Mesenchymal stem cell (in vitro differentiated cells and primary cell): ENCODE measurements at regions not wholly inside any gene's neighbourhood (a gene's known extent, or its start where the extent isn't known, plus 50 kb on each side); places are given as distances from the start of the nearest gene placed in this dataset.
A peak's percentile ranks its signal among the peaks of the same experiment; 100 is the strongest.

Experiments used
- DNase-seq: peaks from one replicate; pipeline ENCODE4 v3.0.0-alpha.2; 2013
- H2AFZ ChIP-seq: one replicate; pipeline ENCODE4 v1.6.1; 2013; ENCODE audit warnings: low read depth, mild to moderate bottlenecking, control low read depth, inconsistent platforms, low read length, moderate library complexity
- H2AK5ac ChIP-seq: 2 replicates; pipeline ENCODE4 v1.6.1; 2013; ENCODE audit warnings: low read length, moderate library complexity, mild to moderate bottlenecking, inconsistent platforms; ENCODE audit not compliant: severe bottlenecking
- H2BK120ac ChIP-seq: one replicate; pipeline ENCODE4 v1.6.1; 2013; ENCODE audit warnings: low read depth, mild to moderate bottlenecking, inconsistent platforms, low read length, moderate library complexity
- H2BK12ac ChIP-seq, 2 experiments: one replicate each; pipeline ENCODE4 v1.6.1; 2013; ENCODE audit warnings: inconsistent platforms in 2 of 2, low read length in 2 of 2, mild to moderate bottlenecking in 2 of 2, moderate library complexity in 2 of 2, control low read depth in 1 of 2
- H2BK15ac ChIP-seq: one replicate; pipeline ENCODE4 v1.6.1; 2013; ENCODE audit warnings: mild to moderate bottlenecking, low read depth, inconsistent platforms; ENCODE audit not compliant: poor library complexity, severe bottlenecking
- H2BK5ac ChIP-seq: 2 replicates; pipeline ENCODE4 v1.6.1; 2013; ENCODE audit warnings: low read depth, mild to moderate bottlenecking, low read length, control low read depth, inconsistent platforms; ENCODE audit not compliant: poor library complexity, severe bottlenecking
- H3K14ac ChIP-seq, 2 experiments: one replicate each; pipeline ENCODE4 v1.6.1; 2013; ENCODE audit warnings: inconsistent platforms in 2 of 2, low read length in 2 of 2, control low read depth in 1 of 2, mild to moderate bottlenecking in 1 of 2, moderate library complexity in 1 of 2
- H3K18ac ChIP-seq, 2 experiments: one replicate each; pipeline ENCODE4 v1.6.1; 2013; ENCODE audit warnings: inconsistent platforms in 2 of 2, low read length in 2 of 2, control low read depth in 1 of 2, low read depth in 1 of 2, mild to moderate bottlenecking in 1 of 2
- H3K23ac ChIP-seq, 2 experiments: one replicate each; pipeline ENCODE4 v1.6.1; 2013; ENCODE audit warnings: inconsistent platforms in 2 of 2, low read length in 2 of 2, mild to moderate bottlenecking in 2 of 2, moderate library complexity in 2 of 2, control low read depth in 1 of 2
- H3K27ac ChIP-seq: 2 replicates; pipeline ENCODE4 v1.5.1; 2013; ENCODE audit warnings: mild to moderate bottlenecking, moderate library complexity, low read length, control low read depth, inconsistent platforms; ENCODE audit not compliant: poor library complexity, severe bottlenecking
- H3K27me3 ChIP-seq, 2 experiments: 2 replicates each; pipeline versions ENCODE4 v1.6.1 to v1.7.0; 2013; ENCODE audit warnings: low read length in 2 of 2, mild to moderate bottlenecking in 2 of 2, moderate library complexity in 2 of 2, control low read depth in 1 of 2, inconsistent platforms in 1 of 2; ENCODE audit not compliant: control insufficient read depth in 1 of 2, insufficient read depth in 1 of 2
- H3K36me3 ChIP-seq, 2 experiments: 2 replicates each; pipeline versions ENCODE4 v1.6.1 to v1.7.0; 2013; ENCODE audit warnings: low read length in 2 of 2, control low read depth in 1 of 2, inconsistent platforms in 1 of 2, low read depth in 1 of 2, mild to moderate bottlenecking in 1 of 2; ENCODE audit not compliant: insufficient read depth in 2 of 2, control insufficient read depth in 1 of 2
- H3K4ac ChIP-seq, 2 experiments: one replicate each; pipeline ENCODE4 v1.6.1; 2013; ENCODE audit warnings: inconsistent platforms in 2 of 2, low read length in 2 of 2, mild to moderate bottlenecking in 2 of 2, moderate library complexity in 2 of 2, control low read depth in 1 of 2, low read depth in 1 of 2
- H3K4me1 ChIP-seq: 2 replicates; pipeline ENCODE4 v1.6.1; 2013; ENCODE audit warnings: low read depth, low read length, control low read depth; ENCODE audit not compliant: control insufficient read depth, insufficient read depth
- H3K4me2 ChIP-seq: 2 replicates; pipeline ENCODE4 v1.6.1; 2013; ENCODE audit warnings: low read length, mild to moderate bottlenecking, inconsistent platforms; ENCODE audit not compliant: poor library complexity, severe bottlenecking
- H3K4me3 ChIP-seq, 2 experiments: 2 replicates each; pipeline versions ENCODE4 v1.5.1 to v1.7.0; 2013; ENCODE audit warnings: low read length in 2 of 2, mild to moderate bottlenecking in 2 of 2, control low read depth in 1 of 2, low read depth in 1 of 2; ENCODE audit not compliant: insufficient read depth in 1 of 2
- H3K79me1 ChIP-seq: replicated peaks from 2 replicates; pipeline ENCODE4 v1.6.1; 2013; ENCODE audit warnings: mild to moderate bottlenecking, control low read depth, low read length, inconsistent platforms; ENCODE audit not compliant: poor library complexity, severe bottlenecking
- H3K9ac ChIP-seq: 2 replicates; pipeline ENCODE4 v1.7.0; 2013; ENCODE audit warnings: mild to moderate bottlenecking, low read length, moderate library complexity
- H3K9me3 ChIP-seq: 2 replicates; pipeline ENCODE4 v1.7.0; 2013; ENCODE audit warnings: mild to moderate bottlenecking, low read length; ENCODE audit not compliant: control insufficient read depth
- H4K8ac ChIP-seq: one replicate; pipeline ENCODE4 v1.6.1; 2013; ENCODE audit warnings: inconsistent platforms, mild to moderate bottlenecking, low read length, moderate library complexity
- H4K91ac ChIP-seq: one replicate; pipeline ENCODE4 v1.6.1; 2013; ENCODE audit warnings: mild to moderate bottlenecking, low read length, inconsistent platforms
- WGBS: methylation state at CpG from one replicate; pipeline ENCODE4 v1.1.7; 2013; ENCODE audit warnings: mixed read lengths; 5-methylcytosine and 5-hydroxymethylcytosine counted together

GRCh38 chr10:20608503-20608902 lies 288.6 kb downstream of the NEBL start:
- Histone ChIP-seq H2BK15ac (no peak overlapping the region), H3K9ac (no peak overlapping the region), H3K4me3 (no peak overlapping the region), H2AK5ac (no peak overlapping the region), H4K91ac (no peak overlapping the region), H3K4me2 (no peak overlapping the region), H3K36me3 (no peaks in the 10 kb centered on the region), H3K79me1 (no peaks in the 10 kb centered on the region), H2BK5ac (no peak overlapping the region), H3K9me3 (peaks cover 16% of the 10 kb centered on the region), H2AFZ (no peak overlapping the region), H3K4me1 (no peaks in the 10 kb centered on the region), H2BK12ac (no peak overlapping the region), H3K23ac (no peak overlapping the region), H3K4ac (no peak overlapping the region), H3K14ac (peak overlapping the region in 1 of 2 experiments; percentile 7), H3K27me3 (no peaks in the 10 kb centered on the region), H3K27ac (no peak overlapping the region), H2BK120ac (no peak overlapping the region), H4K8ac (no peak overlapping the region), H3K18ac (no peak overlapping the region)
- no peak for DNase-seq

- Histone ChIP-seq H3K27ac (no peak overlapping the region), H3K27me3 (no peaks in the 10 kb centered on the region), H3K4me3 (no peak overlapping the region), H3K14ac (no peak overlapping the region), H3K79me1 (no peaks in the 10 kb centered on the region), H3K18ac (no peak overlapping the region), H3K4ac (no peak overlapping the region), H3K4me1 (no peaks in the 10 kb centered on the region), H3K9me3 (peaks cover 12% of the 10 kb centered on the region), H3K23ac (no peak overlapping the region), H2BK15ac (no peak overlapping the region), H2AFZ (no peak overlapping the region), H2BK12ac (no peak overlapping the region), H2BK120ac (no peak overlapping the region), H2AK5ac (no peak overlapping the region), H3K9ac (no peak overlapping the region), H2BK5ac (no peak overlapping the region), H4K8ac (no peak overlapping the region), H3K4me2 (no peak overlapping the region), H4K91ac (no peak overlapping the region), H3K36me3 (no peaks in the 10 kb centered on the region)
- 100% methylated on average over 5 of the region's 5 CpGs for WGBS
- no peak for DNase-seq
These were observed 290.1 kb downstream of the NEBL start for GRCh38 chr10:20606985-20607384.

GRCh38 chr10:20601941-20602461 lies 295.1 kb downstream of the NEBL start:
- peaks cover 2% of the 10 kb centered on the region for H3K4me1 ChIP-seq
- H4K8ac ChIP-seq, result no peak overlapping the region
- no peak overlapping the region for H2BK120ac ChIP-seq
- H2BK5ac ChIP-seq, result no peak overlapping the region
- H3K14ac ChIP-seq, result no peak overlapping the region
- no peak overlapping the region for H3K18ac ChIP-seq
- H3K79me1 ChIP-seq, result no peaks in the 10 kb centered on the region
- H3K27me3 ChIP-seq, result no peaks in the 10 kb centered on the region
- WGBS, result no CpG with 5 or more reads among the region's 1 CpG
- no peak overlapping the region for H4K91ac ChIP-seq
- no peak overlapping the region for H2BK12ac ChIP-seq
- H2AK5ac ChIP-seq, result no peak overlapping the region
- no peak overlapping the region for H3K23ac ChIP-seq
- no peak overlapping the region for H2BK15ac ChIP-seq
- H3K9me3 ChIP-seq, result no peaks in the 10 kb centered on the region
- H3K4me3 ChIP-seq, result no peak overlapping the region
- H3K36me3 ChIP-seq, result no peaks in the 10 kb centered on the region
- DNase-seq, result no peak
- no peak overlapping the region for H3K4ac ChIP-seq
- H2AFZ ChIP-seq, result no peak overlapping the region
- H3K9ac ChIP-seq, result no peak overlapping the region
- H3K4me2 ChIP-seq, result no peak overlapping the region
- no peak overlapping the region for H3K27ac ChIP-seq

DNA sequence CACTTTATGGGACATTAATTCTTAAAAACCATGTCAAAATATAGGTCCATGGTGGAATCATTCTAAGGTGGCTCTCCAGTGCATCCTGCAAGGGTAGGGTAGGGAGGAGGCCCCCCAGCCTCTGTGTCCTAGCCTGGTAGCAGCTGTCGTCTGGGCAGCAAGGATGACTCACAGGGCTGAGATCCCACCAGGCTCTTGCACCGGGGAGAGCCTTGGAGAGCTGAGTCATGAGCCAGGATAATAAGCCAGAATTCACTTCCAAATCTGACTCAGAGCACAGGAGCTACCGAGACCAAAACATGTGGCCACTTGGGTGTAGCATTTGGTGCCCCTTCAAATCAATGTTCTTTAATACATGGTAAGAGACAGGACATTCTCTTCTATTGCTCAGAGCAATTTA lies 298.5 kb downstream of the NEBL start:
- H3K23ac ChIP-seq, result no peak overlapping the region

More for the DNA sequence above, 298.5 kb downstream of the NEBL start:
- Histone ChIP-seq H3K9me3 (no peaks in the 10 kb centered on the region), H3K14ac (no peak overlapping the region), H3K9ac (no peak overlapping the region), H2BK120ac (no peak overlapping the region), H2BK5ac (no peak overlapping the region), H3K4me3 (no peak overlapping the region), H3K27me3 (no peaks in the 10 kb centered on the region), H3K4ac (no peak overlapping the region), H4K91ac (no peak overlapping the region), H3K4me2 (no peak overlapping the region), H2AFZ (no peak overlapping the region), H4K8ac (no peak overlapping the region), H2BK15ac (no peak overlapping the region), H3K4me1 (peaks cover 3% of the 10 kb centered on the region), H3K27ac (peak overlapping the region; percentile 38), H2BK12ac (no peak overlapping the region), H2AK5ac (no peak overlapping the region), H3K18ac (no peak overlapping the region), H3K36me3 (no peaks in the 10 kb centered on the region), H3K79me1 (no peaks in the 10 kb centered on the region)
- 0% methylated on average over 3 of the region's 3 CpGs for WGBS
- DNase-seq, result peak; percentile 92
